HCT116 (cell line): ENCODE measurements at regions not wholly inside any gene's neighbourhood (a gene's known extent, or its start where the extent isn't known, plus 50 kb on each side); places are given as distances from the start of the nearest gene placed in this dataset.

Source experiments
- ATAC-seq: fragments of 200-7000 bp; cut with Tn5 transposase; 2 replicates; pipeline ENCODE4 v1.9.1; 2020; ENCODE audit warnings: mild to moderate bottlenecking, moderate library complexity
- BruUV-seq: library from RNA; stranded (reverse); fragments of 400-500 nt; replicated peaks from 2 replicates; lab custom pipeline; 2021; lab: Mats Ljungman, UMichigan
- CTCF ChIA-PET: fragments of 300-600 bp; sonication (Branson Sonifier 250); formaldehyde crosslinking; loops from one replicate; lab custom pipeline; 2021; ENCODE audit warnings: antibody characterized with exemption; lab: Charles Lee
- POLR2A ChIA-PET: fragments of 300-600, 350-600 bp; sonication (Branson Sonifier 250); formaldehyde crosslinking; loops from one replicate; lab custom pipeline; 2021; ENCODE audit warnings: antibody characterized with exemption; lab: Charles Lee
- RAD21 ChIA-PET, 2 experiments: fragments of 300-600 bp; sonication (Branson Sonifier 250); formaldehyde crosslinking; loops; one replicate each; lab custom pipeline; 2023; ENCODE audit warnings: low total read pairs in 2 of 2; ENCODE audit not compliant: uncharacterized antibody in 2 of 2, unreplicated experiment in 2 of 2, low non-redundant PET in 1 of 2; lab: Charles Lee
- DNase-seq: peaks from one replicate; pipeline ENCODE4 v3.0.0-alpha.2; 2010; ENCODE audit warnings: low read depth, low spot score
- H2AFZ ChIP-seq: fragments of 200-600 bp; shearing (Covaris generic), sonication (generic); 2 replicates; pipeline ENCODE4 v1.6.1; 2017; ENCODE audit warnings: low read depth, mixed run types, mixed read lengths, antibody characterized with exemption, low read length; ENCODE audit not compliant: poor library complexity, severe bottlenecking
- H3K27ac ChIP-seq: 2 replicates; pipeline ENCODE4 v1.5.1; 2012; ENCODE audit warnings: low read depth, low read length
- H3K27me3 ChIP-seq: fragments of 200-600 bp; sonication (generic); 2 replicates; pipeline ENCODE4 v1.6.1; 2016; ENCODE audit warnings: mixed run types, low read length, mixed read lengths; ENCODE audit not compliant: insufficient read depth
- H3K36me3 ChIP-seq, 2 experiments: fragments of 200-500 bp in 1 of 2; fragments of 200-600 bp in 1 of 2; sonication (Bioruptor generic) in 1 of 2; sonication (generic) in 1 of 2; 2 replicates each; pipeline versions ENCODE4 v1.5.1 to v1.6.1; 2014 to 2016; ENCODE audit warnings: low read length in 2 of 2, inconsistent platforms in 1 of 2, mixed read lengths in 1 of 2, mixed run types in 1 of 2; ENCODE audit not compliant: insufficient read depth in 2 of 2, control insufficient read depth in 1 of 2
- H3K4me1 ChIP-seq, 2 experiments: fragments of 200-600 bp in 1 of 2; sonication (generic) in 1 of 2; 2 replicates each; pipeline versions ENCODE4 v1.5.1 to v1.6.1; 2012 to 2017; ENCODE audit warnings: low read length in 2 of 2, inconsistent platforms in 1 of 2, mild to moderate bottlenecking in 1 of 2, mixed read lengths in 1 of 2, mixed run types in 1 of 2, moderate library complexity in 1 of 2; ENCODE audit not compliant: insufficient read depth in 2 of 2, control insufficient read depth in 1 of 2
- H3K4me2 ChIP-seq: fragments of 200-600 bp; sonication (generic); 2 replicates; pipeline ENCODE4 v1.6.1; 2017; ENCODE audit warnings: mixed run types, low read length, mixed read lengths
- H3K4me3 ChIP-seq, 2 experiments: fragments of 200-600 bp in 1 of 2; sonication (generic) in 1 of 2; replicated peaks in 1 of 2; 2 replicates each; pipeline ENCODE4 v1.5.1; 2011 to 2016; ENCODE audit warnings: low read length in 2 of 2, control low read depth in 1 of 2, low read depth in 1 of 2, mild to moderate bottlenecking in 1 of 2, mixed read lengths in 1 of 2, mixed run types in 1 of 2
- H3K79me2 ChIP-seq: fragments of 200-600 bp; sonication (generic); 2 replicates; pipeline ENCODE4 v1.6.1; 2017; ENCODE audit warnings: mild to moderate bottlenecking, mixed run types, low read length, moderate library complexity, mixed read lengths; ENCODE audit not compliant: insufficient read depth
- H3K9ac ChIP-seq: fragments of 200-600 bp; sonication (generic); 2 replicates; pipeline ENCODE4 v1.6.1; 2016; ENCODE audit warnings: low read length, mixed read lengths
- H3K9me2 ChIP-seq: fragments of 200-600 bp; sonication (generic), shearing (Covaris generic); 2 replicates; pipeline ENCODE4 v1.6.1; 2017; ENCODE audit warnings: mixed run types, mild to moderate bottlenecking, moderate library complexity; ENCODE audit not compliant: insufficient read depth
- H3K9me3 ChIP-seq, 2 experiments: fragments of 200-500 bp in 1 of 2; fragments of 200-600 bp in 1 of 2; sonication (Bioruptor generic) in 1 of 2; sonication (generic) in 1 of 2; 2 replicates each; pipeline ENCODE4 v1.6.1; 2014 to 2017; ENCODE audit warnings: low read length in 2 of 2, mixed read lengths in 2 of 2, inconsistent platforms in 1 of 2, low read depth in 1 of 2, mild to moderate bottlenecking in 1 of 2, mixed run types in 1 of 2, moderate library complexity in 1 of 2; ENCODE audit not compliant: control insufficient read depth in 1 of 2, insufficient read depth in 1 of 2
- H4K20me1 ChIP-seq: fragments of 200-600 bp; sonication (generic), shearing (Covaris generic); 2 replicates; pipeline ENCODE4 v1.6.1; 2017; ENCODE audit warnings: mixed run types, mild to moderate bottlenecking, moderate library complexity; ENCODE audit not compliant: insufficient read depth
- CEBPB ChIP-seq: IDR thresholded peaks from 2 replicates; pipeline ENCODE4 v1.6.1; 2012; ENCODE audit warnings: low read depth
- EZH2 ChIP-seq: fragments of 200-600 bp; sonication (generic); IDR thresholded peaks from 2 replicates; pipeline ENCODE4 v1.6.1; 2017; ENCODE audit warnings: antibody characterized with exemption, mixed run types
- JUND ChIP-seq: IDR thresholded peaks from 2 replicates; pipeline ENCODE4 v1.6.1; 2012
- ZNF274 ChIP-seq: fragments of 200-500 bp; sonication (Bioruptor generic); IDR thresholded peaks from 2 replicates; pipeline ENCODE4 v1.6.1; 2014; ENCODE audit warnings: mild to moderate bottlenecking, low read depth, low read length, inconsistent platforms
- intact Hi-C: fragments of 100-400 bp; cut with micrococcal nuclease; formaldehyde crosslinking; loops from 2 replicates; pipeline ENCODE4 v1.10.0; 2022
- TF ChIP-seq, protein P1 (sequence below): IDR thresholded peaks from 2 replicates; pipeline ENCODE4 v1.6.1; 2012; ENCODE audit warnings: low read depth
- TF ChIP-seq, protein P2 (sequence below): IDR thresholded peaks from 2 replicates; pipeline ENCODE4 v1.6.1; 2012
- TF ChIP-seq, protein P3 (sequence below), 3 experiments: fragments of 200-600 bp in 1 of 3; sonication (generic) in 1 of 3; IDR thresholded peaks in 2 of 3; conservative IDR thresholded peaks in 1 of 3; 2 replicates each; pipeline ENCODE4 v1.5.1; 2012 to 2017; ENCODE audit warnings: low read depth in 2 of 3, low read length in 2 of 3, antibody characterized with exemption in 1 of 3, borderline replicate concordance in 1 of 3, control low read depth in 1 of 3, mild to moderate bottlenecking in 1 of 3, mixed read lengths in 1 of 3, mixed run types in 1 of 3, moderate library complexity in 1 of 3; ENCODE audit not compliant: insufficient read depth in 1 of 3

DNA sequence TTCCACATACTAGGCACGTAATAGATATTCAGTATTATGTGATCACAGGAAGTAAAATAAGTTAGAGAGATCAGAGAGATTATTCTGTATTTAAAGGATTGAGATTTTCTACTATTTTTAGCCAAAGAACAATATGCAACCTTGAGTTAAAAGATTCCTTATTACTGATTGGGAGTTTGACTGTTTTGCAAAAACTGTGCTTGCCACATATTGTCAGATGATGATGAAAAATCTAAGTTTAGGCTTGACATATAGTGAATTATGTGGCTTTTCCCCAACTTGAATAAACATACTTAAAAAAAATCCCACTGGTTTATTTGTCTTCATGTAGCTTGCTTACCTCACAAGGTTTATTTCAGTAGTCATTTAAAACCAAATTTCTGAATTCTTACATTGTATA is 194.4 kb downstream of the KCNRG start:
- Histone ChIP-seq H4K20me1 (no peaks in the 10 kb centered on the region), H3K4me1 (peaks cover 27 to 50% of the 10 kb centered on the region in 2 experiments), H3K27me3 (no peaks in the 10 kb centered on the region), H2AFZ (no peak overlapping the region), H3K9me2 (no peaks in the 10 kb centered on the region), H3K36me3 (no peaks in the 10 kb centered on the region), H3K27ac (no peak overlapping the region), H3K4me3 (no peak overlapping the region), H3K4me2 (peak overlapping the region; percentile 84; the same call in 1 of the 2 replicates), H3K9me3 (no peaks in the 10 kb centered on the region; a peak in 1 of 4 replicates), H3K9ac (no peak overlapping the region), H3K79me2 (peaks cover 3% of the 10 kb centered on the region; the same call in 1 of the 2 replicates)
- ChIA-PET CTCF (interaction anchor here (1.1 kb wide), 1 partner anchor 212 kb away, joined by 3 read pairs; the partner anchor contains the start of gene TRIM13), POLR2A (no interaction called here), RAD21 (no interaction called here)
- intact Hi-C loops = loop anchor here (5.0 kb wide), 1 partner anchor 127 kb away; no protein-coding TSS in a partner anchor
- ATAC-seq = no peak
- no peak for DNase-seq
- BruUV-seq = no TSS peak
- TF ChIP-seq, protein P1, sequence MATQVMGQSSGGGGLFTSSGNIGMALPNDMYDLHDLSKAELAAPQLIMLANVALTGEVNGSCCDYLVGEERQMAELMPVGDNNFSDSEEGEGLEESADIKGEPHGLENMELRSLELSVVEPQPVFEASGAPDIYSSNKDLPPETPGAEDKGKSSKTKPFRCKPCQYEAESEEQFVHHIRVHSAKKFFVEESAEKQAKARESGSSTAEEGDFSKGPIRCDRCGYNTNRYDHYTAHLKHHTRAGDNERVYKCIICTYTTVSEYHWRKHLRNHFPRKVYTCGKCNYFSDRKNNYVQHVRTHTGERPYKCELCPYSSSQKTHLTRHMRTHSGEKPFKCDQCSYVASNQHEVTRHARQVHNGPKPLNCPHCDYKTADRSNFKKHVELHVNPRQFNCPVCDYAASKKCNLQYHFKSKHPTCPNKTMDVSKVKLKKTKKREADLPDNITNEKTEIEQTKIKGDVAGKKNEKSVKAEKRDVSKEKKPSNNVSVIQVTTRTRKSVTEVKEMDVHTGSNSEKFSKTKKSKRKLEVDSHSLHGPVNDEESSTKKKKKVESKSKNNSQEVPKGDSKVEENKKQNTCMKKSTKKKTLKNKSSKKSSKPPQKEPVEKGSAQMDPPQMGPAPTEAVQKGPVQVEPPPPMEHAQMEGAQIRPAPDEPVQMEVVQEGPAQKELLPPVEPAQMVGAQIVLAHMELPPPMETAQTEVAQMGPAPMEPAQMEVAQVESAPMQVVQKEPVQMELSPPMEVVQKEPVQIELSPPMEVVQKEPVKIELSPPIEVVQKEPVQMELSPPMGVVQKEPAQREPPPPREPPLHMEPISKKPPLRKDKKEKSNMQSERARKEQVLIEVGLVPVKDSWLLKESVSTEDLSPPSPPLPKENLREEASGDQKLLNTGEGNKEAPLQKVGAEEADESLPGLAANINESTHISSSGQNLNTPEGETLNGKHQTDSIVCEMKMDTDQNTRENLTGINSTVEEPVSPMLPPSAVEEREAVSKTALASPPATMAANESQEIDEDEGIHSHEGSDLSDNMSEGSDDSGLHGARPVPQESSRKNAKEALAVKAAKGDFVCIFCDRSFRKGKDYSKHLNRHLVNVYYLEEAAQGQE = no peak
- TF ChIP-seq, protein P2, sequence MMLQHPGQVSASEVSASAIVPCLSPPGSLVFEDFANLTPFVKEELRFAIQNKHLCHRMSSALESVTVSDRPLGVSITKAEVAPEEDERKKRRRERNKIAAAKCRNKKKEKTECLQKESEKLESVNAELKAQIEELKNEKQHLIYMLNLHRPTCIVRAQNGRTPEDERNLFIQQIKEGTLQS = no peak
- TF ChIP-seq ZNF274 (no peak), JUND (no peak), CEBPB (no peak), EZH2 (no peak)
- TF ChIP-seq, protein P3, sequence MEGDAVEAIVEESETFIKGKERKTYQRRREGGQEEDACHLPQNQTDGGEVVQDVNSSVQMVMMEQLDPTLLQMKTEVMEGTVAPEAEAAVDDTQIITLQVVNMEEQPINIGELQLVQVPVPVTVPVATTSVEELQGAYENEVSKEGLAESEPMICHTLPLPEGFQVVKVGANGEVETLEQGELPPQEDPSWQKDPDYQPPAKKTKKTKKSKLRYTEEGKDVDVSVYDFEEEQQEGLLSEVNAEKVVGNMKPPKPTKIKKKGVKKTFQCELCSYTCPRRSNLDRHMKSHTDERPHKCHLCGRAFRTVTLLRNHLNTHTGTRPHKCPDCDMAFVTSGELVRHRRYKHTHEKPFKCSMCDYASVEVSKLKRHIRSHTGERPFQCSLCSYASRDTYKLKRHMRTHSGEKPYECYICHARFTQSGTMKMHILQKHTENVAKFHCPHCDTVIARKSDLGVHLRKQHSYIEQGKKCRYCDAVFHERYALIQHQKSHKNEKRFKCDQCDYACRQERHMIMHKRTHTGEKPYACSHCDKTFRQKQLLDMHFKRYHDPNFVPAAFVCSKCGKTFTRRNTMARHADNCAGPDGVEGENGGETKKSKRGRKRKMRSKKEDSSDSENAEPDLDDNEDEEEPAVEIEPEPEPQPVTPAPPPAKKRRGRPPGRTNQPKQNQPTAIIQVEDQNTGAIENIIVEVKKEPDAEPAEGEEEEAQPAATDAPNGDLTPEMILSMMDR (IDR thresholded peaks at IDR 0.05 in 2 of 3, conservative IDR thresholded peaks at IDR 0.05 in 1 of 3; ENCODE audit: borderline replicate concordance in 1 of 3, insufficient read depth in 1 of 3, low read depth in 2 of 3, low read length in 2 of 3) = no peak
